NCI-H1436 (cell line): ENCODE measurements at regions not wholly inside any gene's neighbourhood (a gene's known extent, or its start where the extent isn't known, plus 50 kb on each side); places are given as distances from the start of the nearest gene placed in this dataset.
"Not testable (repeated sequence)": the region's sequence is repeated elsewhere in the genome, so short reads cannot be mapped to it uniquely, and the experiment has no call there.

Source experiments
- DNase-seq: peaks from one replicate; lab custom pipeline; 2025; lab: John Stamatoyannopoulos, UW

- no peak for DNase-seq
Measured at GRCh38 chr3:55297245-55297644, 189.9 kb downstream of the WNT5A start.

GRCh38 chr3:55296791-55297190 is 190.3 kb downstream of the WNT5A start:
- no peak for DNase-seq

- no peak for DNase-seq
Measured at GRCh38 chr3:55296030-55296429, 191.1 kb downstream of the WNT5A start.

- no peak for DNase-seq
Measured at GRCh38 chr3:55294557-55294956, 192.5 kb downstream of the WNT5A start.

GRCh38 chr3:55292360-55292759 is 194.7 kb downstream of the WNT5A start:
- no peak for DNase-seq

- DNase-seq, result no peak
Measured at GRCh38 chr3:55288657-55289056, 198.4 kb downstream of the WNT5A start.

GRCh38 chr3:55286693-55287092 is 200.4 kb downstream of the WNT5A start:
- DNase-seq, result no peak

GRCh38 chr3:55285156-55285555 is 201.9 kb downstream of the WNT5A start:
- no peak for DNase-seq

GRCh38 chr3:55283441-55283925 is 203.6 kb downstream of the WNT5A start:
- no peak for DNase-seq

GRCh38 chr3:55282994-55283393 is 204.1 kb downstream of the WNT5A start:
- no peak for DNase-seq

GRCh38 chr3:55272031-55272645 is 215.0 kb downstream of the WNT5A start:
- no peak for DNase-seq

GRCh38 chr3:55271549-55271948 is 215.6 kb downstream of the WNT5A start:
- no peak for DNase-seq

- no peak for DNase-seq
Measured at GRCh38 chr3:55270976-55271375, 216.1 kb downstream of the WNT5A start.

- no peak for DNase-seq
Measured at GRCh38 chr3:55269636-55270035, 217.5 kb downstream of the WNT5A start.

GRCh38 chr3:55269096-55269495 is 218.0 kb downstream of the WNT5A start:
- no peak for DNase-seq

- DNase-seq, result no peak
Measured at GRCh38 chr3:55267206-55267930, 219.7 kb downstream of the WNT5A start.

- no peak for DNase-seq
Measured at GRCh38 chr3:55264919-55265318, 222.2 kb downstream of the WNT5A start.

- DNase-seq, result no peak
Measured at GRCh38 chr3:55252921-55253320, 234.2 kb downstream of the WNT5A start.

GRCh38 chr3:55249156-55249555 is 237.9 kb downstream of the WNT5A start:
- DNase-seq, result not testable (repeated sequence)

GRCh38 chr3:55247666-55248065 is 239.4 kb downstream of the WNT5A start:
- DNase-seq, result no peak

- DNase-seq, result no peak
Measured at GRCh38 chr3:55246033-55246432, 241.1 kb downstream of the WNT5A start.

GRCh38 chr3:55245351-55245750 is 241.8 kb downstream of the WNT5A start:
- DNase-seq, result no peak

GRCh38 chr3:55244247-55244646 is 242.9 kb downstream of the WNT5A start:
- DNase-seq, result peak; percentile 77

GRCh38 chr3:55243678-55244077 is 243.4 kb downstream of the WNT5A start:
- DNase-seq, result no peak
